ENCODE measurements at regions not wholly inside any gene's neighbourhood (a gene's known extent, or its start where the extent isn't known, plus 50 kb on each side); places are given as distances from the start of the nearest gene placed in this dataset.
"Not testable (repeated sequence)": the region's sequence is repeated elsewhere in the genome, so short reads cannot be mapped to it uniquely, and the experiment has no call there.

- TF ChIP-seq CTCF (IDR thresholded peaks at IDR 0.05; ENCODE audit: insufficient read depth, low read length, poor library complexity, severe bottlenecking): no peak
- Histone ChIP-seq H3K27me3 (ENCODE audit: control insufficient read depth, insufficient read depth, low read length) (no peaks in the 10 kb centered on the region), H3K36me3 (ENCODE audit: control insufficient read depth, insufficient read depth, low read length) (no peaks in the 10 kb centered on the region), H3K4me3 (ENCODE audit: low read depth, low read length) (no peak overlapping the region)
- no peak for DNase-seq (ENCODE audit: low read depth)
Observed at GRCh38 chr5:116772152-116772501, 197.5 kb upstream of the SEMA6A start.

GRCh38 chr5:116771466-116772151 is 197.0 kb upstream of the SEMA6A start:
- Histone ChIP-seq H3K27me3 (ENCODE audit: control insufficient read depth, insufficient read depth, low read length) (no peaks in the 10 kb centered on the region), H3K36me3 (ENCODE audit: control insufficient read depth, insufficient read depth, low read length) (no peaks in the 10 kb centered on the region), H3K4me3 (ENCODE audit: low read depth, low read length) (no peak overlapping the region)
- no peak for TF ChIP-seq CTCF (IDR thresholded peaks at IDR 0.05; ENCODE audit: insufficient read depth, low read length, poor library complexity, severe bottlenecking)
- no peak for DNase-seq (ENCODE audit: low read depth)

- not testable (repeated sequence) for H3K27me3 ChIP-seq (ENCODE audit: control insufficient read depth, insufficient read depth, low read length); DNase-seq (ENCODE audit: low read depth); H3K4me3 ChIP-seq (ENCODE audit: low read depth, low read length); H3K36me3 ChIP-seq (ENCODE audit: control insufficient read depth, insufficient read depth, low read length)
Observed at GRCh38 chr5:116769953-116770352, 195.3 kb upstream of the SEMA6A start.

- Histone ChIP-seq H3K27me3 (ENCODE audit: control insufficient read depth, insufficient read depth, low read length) (no peaks in the 10 kb centered on the region), H3K36me3 (ENCODE audit: control insufficient read depth, insufficient read depth, low read length) (no peaks in the 10 kb centered on the region), H3K4me3 (ENCODE audit: low read depth, low read length) (no peak overlapping the region)
- TF ChIP-seq CTCF (IDR thresholded peaks at IDR 0.05; ENCODE audit: insufficient read depth, low read length, poor library complexity, severe bottlenecking): no peak
- DNase-seq (ENCODE audit: low read depth): no peak
Observed at GRCh38 chr5:116769470-116769869, 194.8 kb upstream of the SEMA6A start.

- no peak overlapping the region for H3K4me3 ChIP-seq (ENCODE audit: low read depth, low read length)
- peak; percentile 78 for DNase-seq (ENCODE audit: low read depth)
- H3K27me3 ChIP-seq (ENCODE audit: control insufficient read depth, insufficient read depth, low read length): no peaks in the 10 kb centered on the region
- no peaks in the 10 kb centered on the region for H3K36me3 ChIP-seq (ENCODE audit: control insufficient read depth, insufficient read depth, low read length)
- no peak for TF ChIP-seq CTCF (IDR thresholded peaks at IDR 0.05; ENCODE audit: insufficient read depth, low read length, poor library complexity, severe bottlenecking)
Observed at GRCh38 chr5:116766470-116766947, 191.9 kb upstream of the SEMA6A start.

GRCh38 chr5:116765441-116765840 is 190.8 kb upstream of the SEMA6A start:
- no peak for DNase-seq (ENCODE audit: low read depth)
- no peaks in the 10 kb centered on the region for H3K36me3 ChIP-seq (ENCODE audit: control insufficient read depth, insufficient read depth, low read length)
- TF ChIP-seq CTCF (IDR thresholded peaks at IDR 0.05; ENCODE audit: insufficient read depth, low read length, poor library complexity, severe bottlenecking): no peak

More at GRCh38 chr5:116765441-116765840, 190.8 kb upstream of the SEMA6A start:
- Histone ChIP-seq H3K27me3 (ENCODE audit: control insufficient read depth, insufficient read depth, low read length) (no peaks in the 10 kb centered on the region), H3K4me3 (ENCODE audit: low read depth, low read length) (no peak overlapping the region)

Measured in kidney epithelial cell (primary cell).